OCI-LY3 (cell line): ENCODE measurements at regions not wholly inside any gene's neighbourhood (a gene's known extent, or its start where the extent isn't known, plus 50 kb on each side); places are given as distances from the start of the nearest gene placed in this dataset.
A peak's percentile ranks its signal among the peaks of the same experiment; 100 is the strongest.

Experiments used
- H2AFZ ChIP-seq: fragments of 200-600, 300-600 bp; shearing (Covaris generic); 2 replicates; pipeline ENCODE4 v1.6.0; 2014; ENCODE audit warnings: antibody characterized with exemption, low read depth, low read length
- H3K27ac ChIP-seq: fragments of 200-600, 300-600 bp; sonication (generic); 2 replicates; pipeline ENCODE4 v1.5.1; 2014; ENCODE audit warnings: mild to moderate bottlenecking, low read length, moderate library complexity, mixed read lengths
- H3K27me3 ChIP-seq: fragments of 200-600, 300-600 bp; sonication (generic); 2 replicates; pipeline ENCODE4 v1.6.1; 2014; ENCODE audit warnings: low read depth, low read length, mixed read lengths
- H3K36me3 ChIP-seq: fragments of 200-600, 300-600 bp; sonication (generic); replicated peaks from 2 replicates; pipeline ENCODE3; 2014; ENCODE audit warnings: low read depth, low read length, mixed read lengths
- H3K4me1 ChIP-seq: fragments of 300-600, 200-600 bp; sonication (generic); 2 replicates; pipeline ENCODE4 v1.6.1; 2014; ENCODE audit warnings: low read length, mixed read lengths
- H3K4me2 ChIP-seq: fragments of 200-600, 300-600 bp; sonication (generic); 2 replicates; pipeline ENCODE4 v1.6.1; 2014; ENCODE audit warnings: low read length, mixed read lengths
- H3K4me3 ChIP-seq: fragments of 300-600, 200-600 bp; sonication (generic); 2 replicates; pipeline ENCODE4 v1.5.1; 2014; ENCODE audit warnings: antibody characterized with exemption, mild to moderate bottlenecking, low read length, moderate library complexity
- H3K79me2 ChIP-seq: fragments of 300-600, 200-600 bp; shearing (Covaris generic); 2 replicates; pipeline ENCODE4 v1.6.1; 2014; ENCODE audit warnings: mild to moderate bottlenecking, low read length, mixed read lengths
- H3K9ac ChIP-seq: fragments of 300-600, 200-600 bp; shearing (Covaris generic); 2 replicates; pipeline ENCODE4 v1.6.0; 2014; ENCODE audit warnings: mild to moderate bottlenecking, low read length, moderate library complexity
- H3K9me3 ChIP-seq: fragments of 200-600, 300-600 bp; shearing (Covaris generic); 2 replicates; pipeline ENCODE4 v1.6.1; 2014; ENCODE audit warnings: low read length, mixed read lengths; ENCODE audit not compliant: insufficient read depth
- H4K20me1 ChIP-seq: fragments of 200-600, 300-600 bp; sonication (generic); 2 replicates; pipeline ENCODE4 v1.6.1; 2016; ENCODE audit warnings: low read length, mixed read lengths; ENCODE audit not compliant: insufficient read depth
- CTCF ChIP-seq: fragments of 200-600, 300-600 bp; sonication (generic); IDR thresholded peaks from 2 replicates; pipeline ENCODE4 v1.5.1; 2014; ENCODE audit warnings: antibody characterized with exemption, low read length, low read depth
- EZH2phosphoT487 ChIP-seq: fragments of 200-600 bp; shearing (Covaris generic); IDR thresholded peaks from 2 replicates; pipeline ENCODE4 v1.6.1; 2018; ENCODE audit warnings: antibody characterized with exemption, mixed run types, low read depth

GRCh38 chr10:56123247-56123646, 237.8 kb downstream of the ZWINT start:
- Histone ChIP-seq H3K9ac (no peak overlapping the region), H3K4me3 (no peak overlapping the region), H3K4me2 (no peak overlapping the region), H3K79me2 (no peaks in the 10 kb centered on the region), H4K20me1 (no peaks in the 10 kb centered on the region), H3K9me3 (no peaks in the 10 kb centered on the region), H3K36me3 (no peaks in the 10 kb centered on the region), H2AFZ (no peak overlapping the region), H3K27me3 (no peaks in the 10 kb centered on the region), H3K27ac (no peak overlapping the region), H3K4me1 (no peaks in the 10 kb centered on the region)
- TF ChIP-seq EZH2phosphoT487 (no peak), CTCF (no peak)

GRCh38 chr10:56116684-56117083, 244.4 kb downstream of the ZWINT start:
- Histone ChIP-seq H3K27ac (no peak overlapping the region), H4K20me1 (no peaks in the 10 kb centered on the region), H3K36me3 (no peaks in the 10 kb centered on the region), H3K9me3 (no peaks in the 10 kb centered on the region), H3K9ac (no peak overlapping the region), H3K4me2 (no peak overlapping the region), H3K79me2 (no peaks in the 10 kb centered on the region), H3K4me3 (no peak overlapping the region), H3K4me1 (no peaks in the 10 kb centered on the region), H2AFZ (no peak overlapping the region), H3K27me3 (no peaks in the 10 kb centered on the region)
- TF ChIP-seq CTCF (peak; percentile 53), EZH2phosphoT487 (no peak)

GRCh38 chr10:56109454-56109853, 251.6 kb downstream of the ZWINT start:
- H3K4me1 ChIP-seq, result no peaks in the 10 kb centered on the region
- no peaks in the 10 kb centered on the region for H3K79me2 ChIP-seq
- H3K9me3 ChIP-seq, result no peaks in the 10 kb centered on the region
- no peak overlapping the region for H2AFZ ChIP-seq
- no peaks in the 10 kb centered on the region for H4K20me1 ChIP-seq
- H3K4me2 ChIP-seq, result no peak overlapping the region
- no peak overlapping the region for H3K4me3 ChIP-seq
- H3K27me3 ChIP-seq, result no peaks in the 10 kb centered on the region
- H3K36me3 ChIP-seq, result no peaks in the 10 kb centered on the region
- TF ChIP-seq CTCF (no peak), EZH2phosphoT487 (no peak)
- no peak overlapping the region for H3K27ac ChIP-seq
- H3K9ac ChIP-seq, result no peak overlapping the region

GRCh38 chr10:56104923-56105322, 256.1 kb downstream of the ZWINT start:
- Histone ChIP-seq H3K27me3 (no peaks in the 10 kb centered on the region), H3K4me1 (no peaks in the 10 kb centered on the region), H3K9me3 (no peaks in the 10 kb centered on the region), H2AFZ (no peak overlapping the region), H3K36me3 (no peaks in the 10 kb centered on the region), H3K79me2 (no peaks in the 10 kb centered on the region), H4K20me1 (no peaks in the 10 kb centered on the region), H3K4me3 (no peak overlapping the region), H3K27ac (no peak overlapping the region), H3K4me2 (no peak overlapping the region), H3K9ac (no peak overlapping the region)
- TF ChIP-seq EZH2phosphoT487 (no peak), CTCF (no peak)
